Colon (tissue), 2 donors: ENCODE measurements at regions not wholly inside any gene's neighbourhood (a gene's known extent, or its start where the extent isn't known, plus 50 kb on each side); places are given as distances from the start of the nearest gene placed in this dataset.
"Not testable (repeated sequence)": the region's sequence is repeated elsewhere in the genome, so short reads cannot be mapped to it uniquely, and the experiment has no call there.

Source experiments
- FAIRE-seq: peaks from 2 replicates; lab custom pipeline; 2012; peaks lifted over from hg19 to GRCh38; lab: Jason Lieb, UNC
- donor health status: control.
- donor health status: control.

DNA sequence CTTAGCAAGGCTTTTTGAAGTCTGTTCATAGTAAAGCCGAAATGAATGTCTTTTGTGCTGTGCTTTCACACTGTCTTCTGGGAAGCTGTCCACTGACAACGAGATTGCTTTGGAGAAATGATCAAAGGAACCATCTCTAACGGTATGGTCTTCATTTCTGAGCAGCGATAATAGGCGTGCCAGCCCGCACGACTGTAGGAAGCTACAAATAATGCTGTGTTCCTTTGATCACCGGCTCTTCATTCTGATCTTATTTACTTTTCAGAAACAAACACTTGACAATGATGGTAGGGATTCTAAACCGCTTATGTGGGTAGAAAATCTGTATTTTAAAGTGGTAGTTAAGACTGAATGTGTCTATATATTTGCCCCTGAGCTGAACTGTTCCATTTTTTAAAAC lies 306.6 kb upstream of the EXOC2 start:
- FAIRE-seq: no peak

DNA sequence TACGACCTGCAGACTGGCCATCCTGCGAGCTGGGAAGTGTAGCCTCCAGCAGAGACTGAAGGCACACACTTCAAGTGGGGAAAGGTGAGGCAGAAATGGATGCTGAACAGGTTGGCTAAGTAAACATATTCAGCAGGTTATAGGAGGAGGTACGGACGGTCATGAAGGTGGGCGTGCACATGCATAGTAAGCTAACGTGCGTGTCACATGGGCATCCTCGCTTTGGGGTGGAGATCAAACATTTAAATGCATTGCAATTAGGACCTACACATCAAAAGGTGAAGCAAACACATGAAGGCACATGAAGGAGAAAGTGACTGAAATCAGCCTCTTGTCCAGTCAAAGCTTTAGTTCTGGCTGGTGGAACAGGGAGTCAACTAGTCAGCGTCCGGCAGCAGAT lies 305.6 kb upstream of the EXOC2 start:
- no peak for FAIRE-seq

DNA sequence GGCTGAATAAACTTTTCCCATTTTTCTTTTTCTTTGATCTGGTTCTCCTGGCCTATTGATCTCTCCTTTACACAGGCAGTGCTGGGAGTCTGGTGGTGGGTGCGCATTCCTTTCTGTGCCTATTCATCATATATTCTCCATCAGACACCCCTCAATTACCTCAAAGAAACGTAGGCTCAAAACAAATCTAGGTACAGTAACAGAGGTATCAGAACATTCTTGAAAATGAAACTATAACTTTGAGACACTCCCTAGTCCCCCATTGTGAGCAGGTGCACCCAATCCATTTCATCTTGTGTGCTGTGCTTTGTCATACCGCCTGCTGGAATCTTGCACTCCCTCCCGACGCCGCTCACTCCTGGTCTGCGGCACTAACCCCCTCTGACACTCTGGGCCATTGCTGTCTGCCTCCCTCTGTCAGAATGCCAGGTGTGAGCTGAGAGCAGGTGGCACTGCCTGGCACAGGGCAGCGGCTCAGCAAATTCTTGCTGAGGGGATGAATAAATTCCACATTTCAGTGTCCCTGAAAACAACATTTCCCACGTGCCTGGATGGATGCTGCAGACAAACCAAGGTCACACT lies 303.4 kb upstream of the EXOC2 start:
- FAIRE-seq: no peak

DNA sequence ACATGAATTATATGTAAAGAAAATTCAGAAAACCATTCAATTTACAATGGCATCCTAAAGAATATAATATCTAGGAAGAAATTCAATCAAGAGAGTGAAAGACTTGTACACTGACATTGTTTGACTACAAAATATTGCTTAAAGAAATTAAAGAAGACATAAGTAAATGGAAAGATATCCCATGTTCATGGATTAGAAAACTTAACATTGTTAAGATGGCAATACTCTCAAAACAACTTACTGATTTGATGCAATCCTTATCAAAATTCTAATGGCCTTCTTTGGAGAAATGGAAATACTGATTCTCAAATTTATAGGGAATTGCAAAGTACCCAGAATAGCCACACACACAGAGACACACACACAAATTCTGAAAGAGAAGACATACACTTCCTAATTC lies 298.3 kb upstream of the EXOC2 start:
- no peak for FAIRE-seq

DNA sequence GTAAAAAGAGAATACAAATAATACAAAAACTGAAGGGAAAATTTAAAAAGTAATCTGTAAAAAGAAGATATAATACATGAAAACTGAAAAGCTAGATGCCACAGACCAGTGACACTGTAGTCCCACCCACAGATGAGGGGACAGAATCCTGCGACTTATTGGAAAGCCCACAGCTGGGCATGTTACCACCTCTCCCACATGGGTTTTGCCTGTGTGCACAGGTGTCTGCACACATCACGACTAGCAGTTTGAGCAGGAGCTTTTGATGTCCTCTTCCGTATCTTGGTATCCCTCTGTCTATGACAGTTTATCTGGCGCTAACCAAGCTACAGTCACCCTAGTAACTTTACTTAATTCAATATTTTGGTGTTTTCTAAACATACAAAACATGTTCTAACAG lies 291.1 kb upstream of the EXOC2 start:
- no peak for FAIRE-seq

DNA sequence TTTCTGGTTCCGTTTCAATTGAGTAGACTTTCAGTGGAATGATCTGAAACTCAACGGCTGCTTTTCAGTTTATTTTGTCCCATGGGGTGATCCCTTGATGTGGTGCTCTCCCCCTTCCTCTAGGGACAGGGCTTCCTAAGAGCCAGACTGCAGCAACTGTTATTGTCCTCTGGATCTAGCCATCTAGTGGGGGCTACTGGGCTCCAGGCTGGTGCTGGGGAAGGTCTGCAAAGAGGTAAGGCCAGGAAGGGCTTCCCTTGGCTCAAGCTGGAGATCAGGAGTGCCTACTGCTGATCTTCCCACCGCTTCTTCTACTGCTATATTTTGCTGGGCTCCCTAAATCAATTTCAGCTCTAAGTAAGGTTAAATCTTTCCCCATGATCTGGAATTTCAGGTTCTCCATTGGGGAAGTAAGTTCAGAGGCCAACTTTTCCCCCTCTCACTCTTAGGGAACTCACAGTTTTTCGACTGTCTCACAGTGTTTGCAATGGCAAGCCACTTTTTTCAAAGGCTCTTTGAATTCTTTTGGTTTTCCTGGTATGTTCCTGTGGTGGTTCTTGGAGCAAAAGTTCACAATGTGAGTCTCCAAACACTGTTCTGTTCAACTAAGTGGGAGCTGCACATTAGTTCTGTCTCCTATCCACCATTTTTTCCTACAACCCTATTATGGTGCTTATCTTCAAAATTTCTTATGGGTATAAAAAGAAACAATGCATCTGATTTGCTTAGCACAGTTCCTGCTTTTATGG lies 286.2 kb upstream of the EXOC2 start:
- no peak for FAIRE-seq

DNA sequence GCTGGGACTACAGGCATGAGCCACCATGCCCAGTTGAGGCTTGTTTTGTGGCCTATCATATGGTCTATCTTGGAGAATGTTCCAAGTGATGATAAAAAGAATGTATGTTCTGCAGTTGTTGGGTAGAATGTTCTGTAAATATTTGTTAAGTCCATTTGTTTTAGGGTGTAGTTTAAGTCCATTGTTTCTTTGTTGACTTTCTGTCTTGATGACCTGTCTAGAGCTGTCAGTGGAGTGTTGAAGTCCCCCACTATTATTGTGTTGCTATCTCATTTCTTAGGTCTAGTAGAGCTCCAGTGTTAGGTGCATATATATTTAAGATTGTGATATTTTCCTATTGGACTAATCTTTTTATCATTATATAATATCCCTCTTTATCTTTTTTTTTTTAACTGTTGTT lies 284.3 kb upstream of the EXOC2 start:
- FAIRE-seq: not testable (repeated sequence)

DNA sequence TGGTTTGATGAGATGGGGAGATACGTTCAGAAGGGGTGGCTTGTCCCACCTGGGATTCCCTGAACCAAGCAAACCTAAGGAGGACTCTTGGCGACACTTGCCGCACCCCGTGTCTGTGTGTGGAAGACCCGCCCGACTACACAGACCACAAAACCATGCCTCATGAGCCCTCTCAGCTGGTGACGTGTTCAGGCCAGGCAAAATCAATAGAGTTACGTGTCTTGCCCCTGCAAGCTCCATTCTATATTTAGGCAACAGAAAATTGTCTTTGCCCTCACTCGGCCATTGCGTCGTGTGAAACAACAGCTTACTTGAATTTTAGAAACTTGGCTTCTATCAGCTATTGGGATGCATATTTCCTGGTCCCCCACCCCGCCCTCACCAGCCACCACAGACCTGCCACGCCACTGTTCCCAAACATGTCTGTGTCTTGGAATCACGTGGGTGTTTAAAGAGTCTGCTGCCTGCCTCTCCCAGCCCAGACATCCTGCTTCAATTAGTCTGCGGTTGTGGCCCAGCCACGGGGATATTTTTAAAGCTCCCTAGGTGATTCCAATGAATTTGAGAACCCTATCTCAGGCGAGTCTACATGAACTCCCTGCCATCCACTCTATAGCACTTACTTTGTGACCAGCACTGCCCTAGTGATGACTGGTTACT lies 279.2 kb upstream of the EXOC2 start:
- no peak for FAIRE-seq

DNA sequence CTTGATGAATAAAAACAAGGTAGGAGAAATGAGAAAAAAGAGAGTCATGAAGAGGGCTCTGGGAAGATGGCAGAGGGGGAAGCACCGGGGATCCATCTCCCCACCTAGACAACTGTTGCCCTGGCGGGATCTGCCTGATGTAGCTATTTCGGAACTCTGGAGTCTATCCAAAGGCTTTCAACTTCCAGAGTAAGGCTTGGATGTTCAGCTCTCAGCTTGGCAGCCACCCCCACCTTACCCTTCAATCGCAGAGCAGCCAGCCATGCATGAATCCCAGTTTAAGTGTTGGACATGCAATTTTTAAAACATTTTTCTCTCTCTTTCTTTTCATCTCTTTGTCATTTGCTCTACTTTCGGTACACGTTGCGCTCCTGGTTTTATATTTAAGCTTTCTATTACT lies 275.9 kb upstream of the EXOC2 start:
- FAIRE-seq: no peak

DNA sequence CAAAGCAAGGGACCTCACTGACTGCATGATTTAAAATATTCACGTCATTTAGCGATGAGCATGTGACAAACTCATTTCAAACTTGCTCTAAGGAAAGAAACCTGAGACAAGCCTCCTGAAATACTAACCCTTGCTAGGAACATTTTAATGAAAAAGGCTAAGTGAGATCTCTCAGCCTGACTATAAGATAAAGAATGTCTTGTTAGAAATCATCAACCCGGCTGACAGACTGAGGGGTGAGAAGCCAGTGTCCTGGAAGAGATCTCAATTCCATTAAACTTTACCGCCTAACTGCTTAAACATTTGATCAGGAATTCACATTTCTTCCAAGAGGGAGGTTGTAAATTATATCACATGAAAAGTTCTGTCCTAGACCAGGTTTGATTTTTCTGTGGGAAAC lies 274.8 kb upstream of the EXOC2 start:
- FAIRE-seq: no peak

DNA sequence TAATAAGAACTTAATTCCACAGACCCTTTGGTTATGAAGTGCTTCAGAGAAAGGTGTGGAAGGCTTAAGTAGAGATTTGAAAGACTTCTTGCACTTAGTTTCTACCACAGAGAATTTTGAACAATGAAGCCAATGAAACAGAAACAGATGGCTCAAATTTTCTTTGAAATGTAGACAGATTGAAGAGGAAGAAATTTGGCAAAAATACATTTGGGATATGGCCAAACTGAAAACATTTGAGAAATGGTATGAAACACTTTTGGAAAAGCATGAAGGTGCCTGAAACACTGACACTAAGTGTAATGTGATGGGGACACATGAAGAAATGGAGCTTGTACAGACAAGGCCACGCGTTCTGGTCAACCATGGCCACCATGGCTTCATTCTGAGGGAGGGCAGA lies 272.4 kb upstream of the EXOC2 start:
- no peak for FAIRE-seq

DNA sequence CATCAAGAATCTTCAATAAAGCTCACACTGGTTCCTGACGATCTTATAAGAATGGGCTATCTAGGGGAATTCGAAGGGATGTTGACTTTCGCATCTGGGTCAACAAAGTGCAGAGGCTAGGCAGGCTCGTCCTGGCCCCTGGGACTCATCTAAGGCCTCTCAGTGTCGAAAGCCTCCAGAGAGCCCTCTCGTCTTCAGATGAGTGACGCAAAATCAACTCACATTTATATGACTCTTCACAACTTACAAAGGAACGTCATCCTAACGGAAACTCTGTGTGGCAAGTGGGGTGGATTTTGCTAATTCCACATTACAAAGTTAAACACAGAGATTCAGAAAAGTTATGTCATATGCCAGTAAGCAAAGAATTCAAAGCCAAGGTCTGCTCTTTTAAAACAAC lies 270.5 kb upstream of the EXOC2 start:
- no peak for FAIRE-seq

DNA sequence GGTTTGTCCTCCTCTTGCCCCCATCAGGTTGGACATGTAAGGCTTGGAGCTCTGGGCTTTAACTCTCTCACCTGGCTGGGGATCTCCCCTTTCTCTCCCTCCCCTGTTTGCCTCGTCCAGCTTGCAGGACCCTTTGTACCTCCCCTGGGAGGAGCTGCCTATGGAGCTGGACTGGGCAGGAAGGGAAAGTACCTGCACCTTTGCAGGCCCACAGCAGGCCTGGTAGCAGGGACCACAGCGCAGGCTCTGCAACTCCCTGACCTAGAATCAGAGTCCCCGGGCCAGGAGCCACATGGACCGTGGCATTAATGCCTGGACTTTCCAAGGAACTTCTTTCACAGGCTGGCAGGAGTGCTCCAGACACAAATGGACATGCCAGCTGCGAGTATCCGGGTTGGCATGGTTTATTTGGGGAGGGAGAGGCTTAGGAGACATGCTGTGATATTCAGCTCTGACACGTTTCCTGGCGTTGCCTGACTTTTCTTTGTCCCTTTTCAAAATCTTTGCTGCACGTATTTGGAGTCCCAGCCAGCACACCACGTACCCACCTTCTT lies 268.5 kb upstream of the EXOC2 start:
- no peak for FAIRE-seq

DNA sequence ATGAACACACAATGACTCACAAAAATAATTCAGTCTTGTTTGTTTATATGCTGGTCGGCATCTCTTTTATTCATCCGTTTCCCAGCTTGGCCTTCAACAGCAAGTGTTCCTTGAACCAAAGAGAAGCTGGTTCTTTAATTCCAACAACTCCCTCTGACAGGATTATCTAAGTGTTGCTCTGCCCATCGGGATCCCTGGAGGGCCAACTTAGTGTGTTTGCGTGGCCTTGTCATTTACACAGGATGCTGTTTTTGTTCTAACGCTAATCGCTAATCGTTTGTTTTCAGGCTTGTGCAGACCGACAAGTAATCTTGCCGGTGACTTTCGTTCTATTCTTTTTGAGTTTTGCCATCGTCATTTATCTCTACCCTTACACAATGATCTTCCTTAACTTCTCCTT lies 267.4 kb upstream of the EXOC2 start:
- FAIRE-seq: no peak

DNA sequence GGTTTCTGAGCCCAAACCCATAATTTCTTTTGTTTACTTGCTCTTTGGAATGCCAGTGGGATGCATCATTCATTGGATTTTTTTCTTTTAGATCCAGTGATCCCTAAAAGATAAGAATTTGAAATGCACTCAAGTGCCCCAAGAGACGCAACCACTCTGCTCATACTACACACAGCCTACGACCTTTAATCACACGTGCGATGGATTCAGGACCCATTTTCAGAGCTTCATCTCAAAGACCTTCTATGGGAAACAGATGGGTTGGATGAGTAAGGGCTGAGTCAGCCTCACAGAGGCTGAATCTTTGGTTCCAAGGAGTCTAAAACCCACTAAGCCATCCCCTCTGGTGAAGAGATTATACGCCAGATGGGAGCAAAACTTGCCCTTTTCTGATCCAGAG lies 265.5 kb upstream of the EXOC2 start:
- no peak for FAIRE-seq

DNA sequence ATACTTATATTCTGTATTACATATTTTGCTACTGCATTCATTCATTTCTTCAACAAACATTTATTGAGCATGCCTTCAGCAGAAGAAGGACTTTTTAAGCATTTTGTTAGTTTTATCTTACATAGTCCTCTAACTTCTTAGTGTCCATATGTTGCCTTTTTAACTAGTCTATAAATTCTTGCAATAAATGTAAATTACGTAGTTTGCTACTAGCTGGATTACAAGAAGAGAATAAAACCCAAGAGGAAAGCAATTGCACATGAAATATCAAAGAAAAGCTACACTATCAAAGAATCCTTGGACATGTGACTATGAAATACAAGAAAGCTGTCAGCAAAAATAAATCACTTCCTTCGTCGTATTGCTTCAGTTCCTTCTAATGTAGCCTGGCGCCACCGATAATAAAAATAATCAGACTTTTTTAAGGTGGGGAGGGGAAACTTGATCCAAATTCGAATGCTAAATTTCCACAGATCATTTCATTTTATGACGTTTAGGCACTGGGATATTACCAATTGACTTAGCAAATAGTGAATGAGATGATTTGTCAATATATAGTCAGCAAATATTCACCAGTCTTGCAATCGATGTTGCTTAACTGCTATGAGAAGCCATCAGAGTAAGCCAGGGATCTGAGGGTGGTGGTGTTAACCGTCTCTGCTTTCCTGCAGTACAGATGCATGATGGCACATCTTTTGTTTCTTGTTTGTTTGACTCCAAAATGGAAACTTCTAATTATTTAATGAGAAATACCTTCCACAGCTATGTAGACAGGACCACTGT lies 258.7 kb upstream of the EXOC2 start:
- FAIRE-seq: no peak

DNA sequence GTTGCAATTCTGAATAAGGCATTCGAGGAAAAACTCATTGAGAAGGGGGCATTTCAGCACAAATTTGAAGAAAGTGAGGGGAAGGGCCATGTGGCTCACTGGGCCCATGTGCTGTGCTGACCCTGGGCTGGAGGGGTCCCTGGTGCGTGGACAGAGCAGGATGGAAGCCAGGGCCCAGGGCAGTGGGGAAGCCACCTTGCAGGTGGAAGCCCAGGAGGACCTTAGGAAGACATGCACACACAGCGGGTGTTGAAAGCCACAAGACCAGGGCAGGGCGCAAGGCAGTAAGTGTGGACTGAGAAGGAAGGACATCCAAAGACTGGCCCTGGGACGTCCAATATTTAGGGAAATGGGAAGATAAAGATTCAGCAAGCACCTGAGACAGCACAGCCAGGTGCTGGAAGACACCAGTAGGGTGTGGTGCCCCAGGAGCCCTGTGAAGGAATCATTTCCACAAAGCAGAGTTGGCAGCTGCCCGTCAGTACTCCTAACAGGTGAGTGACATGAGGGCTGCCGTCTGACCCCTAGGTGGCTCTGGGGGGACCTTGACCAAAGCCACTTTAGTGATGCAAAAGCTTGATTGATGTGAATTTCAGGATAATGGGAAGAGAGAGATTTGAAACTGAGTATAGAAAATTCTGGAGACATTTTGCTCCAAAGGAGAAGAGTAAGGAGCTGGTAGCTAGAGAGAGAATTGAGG lies 254.4 kb upstream of the EXOC2 start:
- FAIRE-seq: no peak

DNA sequence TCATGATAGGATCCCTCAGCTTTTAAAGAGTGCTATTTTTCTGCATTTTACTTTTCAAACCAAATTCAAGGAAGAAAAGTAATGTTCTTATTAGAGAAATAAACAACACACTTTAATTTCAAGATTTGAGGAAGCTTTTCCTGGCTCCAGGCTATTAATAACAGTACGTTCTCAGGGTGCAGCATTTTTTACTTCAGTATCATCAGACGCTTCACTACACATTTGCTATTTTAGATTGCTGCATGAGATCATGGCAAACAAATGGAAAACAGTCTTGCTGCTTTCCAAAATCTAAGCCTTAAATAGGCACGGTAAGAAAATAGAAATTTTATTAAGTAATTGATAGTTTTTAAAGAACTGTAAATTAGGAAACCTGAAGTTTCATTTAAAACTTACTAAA lies 253.6 kb upstream of the EXOC2 start:
- no peak for FAIRE-seq

DNA sequence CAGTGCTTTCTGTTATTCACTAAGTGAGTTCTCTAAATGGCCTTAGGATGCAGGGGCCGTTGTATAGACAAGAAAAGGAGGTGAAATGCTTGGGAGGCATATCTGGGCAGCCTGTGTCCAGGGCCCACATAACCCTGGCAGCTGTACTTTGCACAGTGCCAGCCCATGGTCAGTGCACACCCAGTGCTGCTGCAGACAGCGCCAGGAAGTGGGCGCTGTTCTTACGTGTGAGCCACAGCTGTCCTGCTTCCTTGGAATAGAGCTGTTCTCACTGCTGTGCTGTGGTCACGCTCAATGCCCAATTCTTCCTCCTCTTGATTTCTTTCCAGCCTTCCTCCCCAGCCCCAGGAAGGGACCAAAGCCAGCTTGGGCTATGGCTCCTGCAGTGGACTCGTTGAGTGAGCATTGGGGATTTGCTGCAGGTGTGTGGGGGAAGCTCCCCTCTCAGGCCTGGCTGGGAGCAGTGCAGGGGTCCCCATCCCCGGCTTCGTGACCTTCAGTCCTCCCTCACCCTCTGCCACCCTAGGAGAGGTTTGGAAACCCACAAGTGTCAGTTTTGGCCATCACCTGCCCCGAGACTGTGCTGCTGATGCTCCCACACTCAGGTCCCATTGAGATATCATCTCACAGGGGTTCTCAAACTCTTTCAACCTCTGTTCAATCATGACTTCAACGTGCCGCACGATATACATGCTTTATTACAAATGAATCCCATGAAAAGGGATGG lies 246.8 kb upstream of the EXOC2 start:
- FAIRE-seq: no peak

DNA sequence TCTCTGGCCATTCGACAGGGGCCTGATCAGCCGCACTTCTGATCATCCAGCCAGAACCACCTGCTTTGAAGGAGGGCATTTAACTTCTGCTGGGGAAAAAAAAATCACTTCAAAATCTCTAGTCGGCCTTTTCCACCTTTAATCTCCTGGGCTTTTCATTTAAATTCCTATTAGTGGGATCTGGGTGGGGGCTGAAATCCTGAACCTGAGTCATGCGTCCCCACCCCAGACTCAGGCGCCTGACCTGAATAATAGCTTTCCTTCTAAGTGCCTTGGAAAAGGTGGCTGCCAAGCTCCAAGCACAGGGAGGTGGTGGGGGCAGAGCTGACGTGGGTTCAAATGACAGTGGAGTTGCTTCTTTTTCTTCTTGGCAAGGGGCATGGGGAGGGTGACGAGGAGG lies 246.0 kb upstream of the EXOC2 start:
- no peak for FAIRE-seq

DNA sequence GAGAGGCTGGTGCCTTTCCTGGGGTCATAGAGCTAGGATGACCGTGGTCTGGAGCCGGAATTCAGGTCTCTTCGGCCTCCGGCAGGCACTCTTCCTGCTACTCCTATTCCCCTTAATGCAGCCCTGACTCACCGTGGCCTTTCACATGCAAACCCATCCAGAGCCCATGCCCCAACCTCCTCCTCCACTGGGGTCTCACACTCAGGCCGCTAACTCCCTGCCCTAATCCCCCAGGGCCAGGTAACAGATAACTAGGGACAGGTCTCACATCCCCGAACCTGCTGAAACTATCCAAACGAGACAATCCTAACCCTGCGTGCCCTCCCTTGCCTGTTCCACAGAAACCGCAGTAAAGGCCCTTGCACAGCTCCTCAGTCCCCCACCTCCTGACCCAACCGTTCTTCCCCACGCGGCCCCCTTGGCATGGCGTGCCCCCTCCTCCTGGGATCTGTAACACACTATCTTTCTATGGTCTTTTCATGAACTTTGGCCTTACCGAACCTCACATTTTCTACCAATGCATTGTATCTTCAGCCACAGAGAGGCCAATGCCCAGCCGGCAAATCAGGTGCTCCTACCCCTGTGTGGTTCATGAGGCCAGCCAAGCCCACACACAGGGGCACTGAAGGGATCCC lies 245.4 kb upstream of the EXOC2 start:
- no peak for FAIRE-seq
